ENCODE measurements at regions not wholly inside any gene's neighbourhood (a gene's known extent, or its start where the extent isn't known, plus 50 kb on each side); places are given as distances from the start of the nearest gene placed in this dataset.

GRCh38 chr22:49324527-49325491 is 502.9 kb downstream of the BRD1 start:
- Histone ChIP-seq H3K4me1 (no peaks in the 10 kb centered on the region), H3K9me3 (peaks cover 0 to 13% of the 10 kb centered on the region in 2 donors), H3K36me3 (no peaks in the 10 kb centered on the region), H3K27ac (no peak overlapping the region), H3K27me3 (no peaks in the 10 kb centered on the region), H3K4me3 (no peak overlapping the region)
- TF ChIP-seq CTCF (IDR thresholded peaks at IDR 0.05) = no peak
- peak; percentile 46 for DNase-seq (ENCODE audit: low spot score)

- Histone ChIP-seq H3K27me3 (no peaks in the 10 kb centered on the region), H3K4me3 (no peak overlapping the region), H3K4me1 (no peaks in the 10 kb centered on the region), H3K9me3 (peaks cover 0 to 13% of the 10 kb centered on the region in 2 donors), H3K27ac (no peak overlapping the region), H3K36me3 (no peaks in the 10 kb centered on the region)
- TF ChIP-seq CTCF (IDR thresholded peaks at IDR 0.05) = no peak
- DNase-seq (ENCODE audit: low spot score) = peak; percentile 34
Measured at GRCh38 chr22:49323751-49324415, 503.8 kb downstream of the BRD1 start.

GRCh38 chr22:49322861-49323622 is 504.6 kb downstream of the BRD1 start:
- no peaks in the 10 kb centered on the region for H3K27me3 ChIP-seq
- no peaks in the 10 kb centered on the region for H3K36me3 ChIP-seq
- H3K27ac ChIP-seq = no peak overlapping the region
- TF ChIP-seq CTCF (IDR thresholded peaks at IDR 0.05) = no peak
- DNase-seq (ENCODE audit: low spot score) = no peak
- no peaks in the 10 kb centered on the region for H3K4me1 ChIP-seq
- no peak overlapping the region for H3K4me3 ChIP-seq
- H3K9me3 ChIP-seq = peaks cover 0 to 13% of the 10 kb centered on the region in 2 donors

GRCh38 chr22:49322231-49322630 is 505.4 kb downstream of the BRD1 start:
- Histone ChIP-seq H3K36me3 (no peaks in the 10 kb centered on the region), H3K27me3 (no peaks in the 10 kb centered on the region), H3K4me1 (no peaks in the 10 kb centered on the region), H3K27ac (no peak overlapping the region), H3K9me3 (peaks cover 0 to 5% of the 10 kb centered on the region in 2 donors), H3K4me3 (no peak overlapping the region)
- no peak for TF ChIP-seq CTCF (IDR thresholded peaks at IDR 0.05)
- peak; percentile 13 for DNase-seq (ENCODE audit: low spot score)

GRCh38 chr22:49321477-49322055 is 506.1 kb downstream of the BRD1 start:
- no peak for TF ChIP-seq CTCF (IDR thresholded peaks at IDR 0.05)
- DNase-seq (ENCODE audit: low spot score) = peak; percentile 52

More at GRCh38 chr22:49321477-49322055, 506.1 kb downstream of the BRD1 start:
- Histone ChIP-seq H3K36me3 (no peaks in the 10 kb centered on the region), H3K27ac (no peak overlapping the region), H3K4me1 (no peaks in the 10 kb centered on the region), H3K9me3 (no peaks in the 10 kb centered on the region), H3K27me3 (no peaks in the 10 kb centered on the region), H3K4me3 (no peak overlapping the region)

Measured in right atrium auricular region (tissue), 2 donors.